ENCODE measurements at regions not wholly inside any gene's neighbourhood (a gene's known extent, or its start where the extent isn't known, plus 50 kb on each side); places are given as distances from the start of the nearest gene placed in this dataset.

- DNase-seq = no peak
- ATAC-seq (ENCODE audit: poor library complexity) = no peak
- intact Hi-C loops (cut with DNase I) = no loop called here
Measured at GRCh38 chr9:89888677-89889076, 283.9 kb downstream of the GADD45G start.

GRCh38 chr9:89889865-89890264, 285.1 kb downstream of the GADD45G start:
- intact Hi-C loops (cut with DNase I) = no loop called here
- DNase-seq = no peak
- ATAC-seq (ENCODE audit: poor library complexity) = no peak

GRCh38 chr9:89890326-89890980, 285.6 kb downstream of the GADD45G start:
- ATAC-seq (ENCODE audit: poor library complexity) = no peak
- no peak for DNase-seq
- intact Hi-C loops (cut with DNase I) = no loop called here

GRCh38 chr9:89891221-89891590, 286.4 kb downstream of the GADD45G start:
- intact Hi-C loops (cut with DNase I) = no loop called here
- ATAC-seq (ENCODE audit: poor library complexity) (peak; percentile 25), DNase-seq (peak; percentile 60)

- intact Hi-C loops (cut with DNase I) = no loop called here
- ATAC-seq (ENCODE audit: poor library complexity) (peak; percentile 89), DNase-seq (peak; percentile 84)
Measured at GRCh38 chr9:89891591-89892304, 286.9 kb downstream of the GADD45G start.

GRCh38 chr9:89892920-89893319, 288.1 kb downstream of the GADD45G start:
- ATAC-seq (ENCODE audit: poor library complexity) = no peak

GRCh38 chr9:89893886-89894285, 289.1 kb downstream of the GADD45G start:
- intact Hi-C loops (cut with DNase I) = no loop called here
- no peak for DNase-seq
- ATAC-seq (ENCODE audit: poor library complexity) = no peak

More at GRCh38 chr9:89892920-89893319, 288.1 kb downstream of the GADD45G start:
- DNase-seq = no peak
- intact Hi-C loops (cut with DNase I) = no loop called here

- ATAC-seq (ENCODE audit: poor library complexity) = no peak
- DNase-seq = no peak
- intact Hi-C loops (cut with DNase I) = no loop called here
Measured at GRCh38 chr9:89896806-89897340, 292.1 kb downstream of the GADD45G start.

DNA sequence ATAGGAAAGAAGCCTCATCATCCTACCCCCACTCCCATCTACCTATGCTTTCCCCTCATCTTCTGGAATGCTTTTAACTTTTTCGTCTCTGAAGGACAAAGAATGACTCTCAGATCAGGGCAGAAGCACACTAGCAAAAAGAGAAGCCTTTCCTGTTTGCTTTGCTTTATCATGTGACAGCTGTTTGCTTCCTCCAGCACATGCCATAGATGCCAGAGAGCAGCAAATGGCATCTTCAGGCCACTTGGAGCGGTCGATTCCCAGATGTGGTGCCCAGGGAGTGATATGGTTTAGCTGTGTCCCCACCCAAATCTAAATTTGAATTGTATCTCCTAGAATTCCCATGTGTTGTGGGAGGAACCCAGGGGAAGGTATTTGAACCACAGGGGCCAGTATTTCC, 294.8 kb downstream of the GADD45G start:
- intact Hi-C loops (cut with DNase I) = no loop called here
- ATAC-seq (ENCODE audit: poor library complexity) (no peak), DNase-seq (no peak)

- intact Hi-C loops (cut with DNase I) = no loop called here
- ATAC-seq (ENCODE audit: poor library complexity) = no peak
Measured at GRCh38 chr9:89901920-89902319, 297.1 kb downstream of the GADD45G start.

DNA sequence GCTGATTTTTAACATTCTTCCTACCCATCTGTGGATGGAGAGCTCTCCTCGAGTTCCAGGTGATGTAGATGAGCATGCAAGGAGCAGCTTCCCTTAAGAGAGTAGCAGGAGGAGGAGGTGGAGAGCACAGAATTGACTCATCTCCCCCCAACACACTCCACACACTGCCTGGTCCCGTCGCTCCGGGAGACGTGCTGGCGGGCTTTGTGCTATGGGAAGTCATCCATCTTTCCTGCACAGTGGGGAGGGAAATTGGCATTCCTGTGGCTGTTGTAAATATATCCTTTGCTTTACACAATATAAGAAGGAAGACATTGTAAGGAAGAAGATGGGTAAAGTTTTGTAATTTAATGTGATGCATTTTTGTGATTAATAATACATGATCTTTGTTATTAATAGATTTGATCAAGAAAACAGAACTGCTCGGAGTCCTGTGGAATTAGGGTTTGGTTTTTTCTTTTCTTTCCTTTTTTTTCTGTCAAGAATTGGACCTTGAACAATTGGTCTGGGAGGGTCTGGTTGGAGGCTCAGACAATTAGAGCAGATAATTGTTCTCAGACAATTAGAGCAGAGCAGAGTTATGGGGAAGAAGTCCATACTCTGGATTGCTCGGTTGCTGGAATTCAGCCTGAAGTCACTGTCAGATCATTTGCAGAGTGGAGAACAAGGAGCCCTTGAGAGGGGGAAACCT, 297.8 kb downstream of the GADD45G start:
- ATAC-seq (ENCODE audit: poor library complexity) (no peak), DNase-seq (no peak)
- intact Hi-C loops (cut with DNase I) = no loop called here

More at GRCh38 chr9:89901920-89902319, 297.1 kb downstream of the GADD45G start:
- DNase-seq = no peak

DNA sequence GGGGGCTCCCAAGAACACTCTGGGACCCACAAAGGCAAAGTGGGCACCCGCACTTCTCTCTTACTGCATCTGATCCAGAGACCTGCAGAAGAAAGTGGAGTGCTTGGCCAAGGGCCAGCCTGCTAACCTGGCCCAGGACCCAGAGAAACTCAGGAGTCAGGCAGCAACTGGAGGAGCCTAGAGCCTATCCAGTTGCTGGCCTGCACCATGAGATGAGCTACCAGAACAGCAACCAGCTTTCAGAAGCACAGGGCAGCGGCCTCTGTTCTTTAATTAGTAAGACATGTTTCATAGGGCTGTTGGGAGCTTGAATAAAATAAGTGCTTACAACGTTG, 298.3 kb downstream of the GADD45G start:
- intact Hi-C loops (cut with DNase I) = no loop called here
- ATAC-seq (ENCODE audit: poor library complexity) = peak; percentile 43
- DNase-seq = no peak

GRCh38 chr9:89905606-89906338, 301.0 kb downstream of the GADD45G start:
- no peak for DNase-seq
- intact Hi-C loops (cut with DNase I) = no loop called here
- peak; percentile 55 for ATAC-seq (ENCODE audit: poor library complexity)

DNA sequence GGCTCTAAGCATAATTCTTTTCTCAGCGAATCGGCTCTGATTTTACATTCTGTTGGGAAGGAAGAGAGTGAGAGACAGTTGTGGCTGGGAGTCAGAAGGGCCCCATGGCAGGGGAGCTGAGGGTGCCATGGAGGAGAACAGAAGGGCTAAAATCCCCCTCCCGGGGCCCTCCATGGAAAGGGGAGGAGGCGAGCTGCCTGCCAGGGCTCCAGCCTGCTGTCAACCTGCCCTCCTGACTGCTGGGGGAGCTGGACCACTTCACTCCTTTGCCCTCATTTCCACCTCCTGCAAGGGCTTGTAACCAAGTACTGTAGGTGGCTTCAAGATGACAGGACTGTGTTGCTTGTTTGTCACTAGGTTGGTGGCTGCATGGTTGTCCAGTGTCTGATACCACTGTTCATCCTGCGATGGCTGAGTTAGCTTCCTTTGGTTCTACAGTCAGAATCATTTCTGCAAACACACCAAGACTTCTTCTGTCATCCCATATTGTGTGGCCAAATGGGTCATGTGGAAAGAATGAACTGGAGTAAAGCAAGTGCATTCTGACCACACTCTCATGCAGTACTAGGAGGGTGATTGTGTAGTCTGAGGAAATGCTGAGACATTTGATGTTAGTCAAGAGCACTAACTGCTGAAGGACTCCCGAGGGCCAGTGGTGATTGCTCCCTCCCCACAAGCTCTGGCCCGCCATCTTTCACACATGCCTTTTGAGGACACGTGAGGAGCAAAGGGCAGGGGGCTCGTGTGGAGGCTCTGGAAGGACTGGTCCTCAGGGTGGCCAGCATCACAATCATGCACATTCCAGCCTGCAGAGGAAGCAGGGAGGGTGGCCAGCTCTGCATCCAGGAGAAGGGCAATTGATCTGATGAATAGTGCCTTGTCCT, 307.2 kb downstream of the GADD45G start:
- DNase-seq (no peak), ATAC-seq (ENCODE audit: poor library complexity) (no peak)
- intact Hi-C loops (cut with DNase I) = no loop called here

DNA sequence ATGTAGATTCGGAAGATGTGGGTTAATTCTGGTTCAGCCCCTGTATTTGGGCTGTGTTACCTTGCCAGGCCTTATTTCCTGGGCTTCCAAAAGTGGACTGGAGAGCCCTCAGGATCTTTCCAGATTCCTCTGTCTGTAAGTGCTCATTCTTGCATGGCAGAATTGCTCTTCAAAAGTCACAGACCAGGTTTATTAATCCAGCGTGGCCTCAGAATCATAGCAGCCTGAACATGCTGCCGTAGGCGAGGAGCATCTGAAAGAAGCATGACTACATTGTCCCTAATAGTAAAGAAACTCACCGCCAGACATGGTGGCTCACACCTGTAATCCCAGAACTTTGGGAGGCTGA, 307.8 kb downstream of the GADD45G start:
- no peak for DNase-seq
- intact Hi-C loops (cut with DNase I) = no loop called here

DNA sequence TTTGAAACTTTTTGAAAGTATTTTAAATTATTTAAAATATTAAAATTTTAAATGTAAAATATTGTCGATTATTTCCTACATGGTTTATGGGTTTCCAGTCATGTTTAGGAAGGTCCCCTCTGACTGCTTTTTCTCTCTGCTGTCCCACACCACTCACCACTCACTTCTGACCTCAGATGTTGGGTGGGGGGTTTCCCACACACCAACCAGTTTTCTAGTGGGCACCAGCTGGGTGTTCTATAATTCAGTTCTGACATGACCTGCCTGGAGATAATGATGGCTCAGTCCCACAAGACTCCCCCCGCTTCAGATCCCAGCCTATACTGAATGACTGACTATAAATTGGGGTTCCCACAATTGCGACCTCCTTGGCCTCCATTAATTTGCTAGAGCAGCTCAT, 310.4 kb downstream of the GADD45G start:
- intact Hi-C loops (cut with DNase I) = loop anchor here (5.0 kb wide), 1 partner anchor 182 kb away; no protein-coding TSS in a partner anchor
- DNase-seq = no peak
- no peak for ATAC-seq (ENCODE audit: poor library complexity)

More for the DNA sequence above, 307.8 kb downstream of the GADD45G start:
- ATAC-seq (ENCODE audit: poor library complexity) = no peak

GRCh38 chr9:89916001-89916597, 311.3 kb downstream of the GADD45G start:
- DNase-seq = no peak
- ATAC-seq (ENCODE audit: poor library complexity) = no peak

GRCh38 chr9:89917861-89918260, 313.0 kb downstream of the GADD45G start:
- no peak for ATAC-seq (ENCODE audit: poor library complexity)
- no peak for DNase-seq

More at GRCh38 chr9:89916001-89916597, 311.3 kb downstream of the GADD45G start:
- intact Hi-C loops (cut with DNase I) = loop anchor here (5.0 kb wide), 1 partner anchor 181 kb away; no protein-coding TSS in a partner anchor

More at GRCh38 chr9:89917861-89918260, 313.0 kb downstream of the GADD45G start:
- intact Hi-C loops (cut with DNase I) = loop anchor here (5.0 kb wide), 1 partner anchor 179 kb away; no protein-coding TSS in a partner anchor

Measured in Right ventricle myocardium superior (tissue), 1 donor.